Thyroid gland (tissue), 4 donors: ENCODE measurements at regions not wholly inside any gene's neighbourhood (a gene's known extent, or its start where the extent isn't known, plus 50 kb on each side); places are given as distances from the start of the nearest gene placed in this dataset.

Experiments
- DNase-seq, 2 donors: peaks; one replicate each; pipeline ENCODE4 v3.0.0-alpha.2; 2019
- H3K27ac ChIP-seq, 3 donors: fragments of 200-600 bp; sonication (generic); 1 replicate in 2 of 3; 2 replicates in 1 of 3; pipeline ENCODE4 v1.5.1; 2016 to 2019; ENCODE audit warnings: mild to moderate bottlenecking in 1 of 3, moderate library complexity in 1 of 3
- H3K27me3 ChIP-seq: fragments of 200-600 bp; sonication (generic); one replicate; pipeline ENCODE4 v1.5.1; 2019
- H3K36me3 ChIP-seq, 2 donors: fragments of 200-600 bp; sonication (generic); one replicate each; pipeline ENCODE4 v1.5.1; 2016 to 2019
- H3K4me1 ChIP-seq, 2 donors: fragments of 200-600 bp; sonication (generic); one replicate each; pipeline ENCODE4 v1.5.1; 2017 to 2019
- H3K4me3 ChIP-seq, 3 donors: fragments of 200-600 bp; sonication (generic); replicated peaks in 1 of 3; 1 replicate in 2 of 3; 2 replicates in 1 of 3; pipeline ENCODE4 v1.5.1; 2016; ENCODE audit warnings: mild to moderate bottlenecking in 1 of 3
- H3K9me3 ChIP-seq: fragments of 200-600 bp; sonication (generic); one replicate; pipeline ENCODE4 v1.5.1; 2017
- CTCF ChIP-seq, 6 experiments: fragments of 200-600 bp in 3 of 6; fragments of 450-650 bp in 3 of 6; sonication (generic) in 3 of 6; IDR thresholded peaks; one replicate each; pipeline ENCODE4 v1.5.1; 2016 to 2019; ENCODE audit warnings: antibody characterized with exemption in 6 of 6, mild to moderate bottlenecking in 2 of 6, inconsistent platforms in 1 of 6, moderate library complexity in 1 of 6
- POLR2A ChIP-seq, 2 donors: fragments of 450-650 bp; IDR thresholded peaks; one replicate each; pipeline ENCODE4 v1.6.1; 2017; ENCODE audit warnings: antibody characterized with exemption in 2 of 2, mild to moderate bottlenecking in 2 of 2, moderate library complexity in 1 of 2
- WGBS, 2 donors: methylation state at CpG; one replicate each; pipeline ENCODE4 v1.1.5; 2017; 5-methylcytosine and 5-hydroxymethylcytosine counted together
- intact Hi-C: fragments of 100-400 bp; cut with DNase I; formaldehyde crosslinking; loops from one replicate; pipeline ENCODE4 v1.15.1; 2023

GRCh38 chr4:114383721-114384120 is 214.9 kb upstream of the UGT8 start:
- Histone ChIP-seq H3K27ac (no peak overlapping the region), H3K36me3 (no peaks in the 10 kb centered on the region), H3K27me3 (no peaks in the 10 kb centered on the region), H3K4me1 (no peaks in the 10 kb centered on the region), H3K9me3 (no peaks in the 10 kb centered on the region), H3K4me3 (no peak overlapping the region)
- DNase-seq: no peak
- TF ChIP-seq POLR2A (IDR thresholded peaks at IDR 0.05): no peak
- intact Hi-C loops: loop anchor here (10.0 kb wide), 1 partner anchor 311 kb away; no protein-coding TSS in a partner anchor
- WGBS, 2 donors: 72 to 73% methylated on average over 1 of the region's 1 CpG

- WGBS, 2 donors: 6% methylated on average over 4 of the region's 4 CpGs
- intact Hi-C loops: loop anchor here (5.0 to 10.0 kb wide), 2 partner anchors 278 to 310 kb away; no protein-coding TSS in a partner anchor
- Histone ChIP-seq H3K36me3 (no peaks in the 10 kb centered on the region), H3K9me3 (no peaks in the 10 kb centered on the region), H3K4me3 (no peak overlapping the region), H3K27ac (no peak overlapping the region), H3K27me3 (no peaks in the 10 kb centered on the region), H3K4me1 (no peaks in the 10 kb centered on the region)
- DNase-seq: no peak
- TF ChIP-seq POLR2A (IDR thresholded peaks at IDR 0.05) (no peak), CTCF (IDR thresholded peaks at IDR 0.05) (peak in 3 of 6 experiments; percentile 21 to 31 (median 30))
These were observed 214.0 kb upstream of the UGT8 start for GRCh38 chr4:114384629-114385028.

GRCh38 chr4:114385195-114385985 is 213.2 kb upstream of the UGT8 start:
- no peak for TF ChIP-seq POLR2A (IDR thresholded peaks at IDR 0.05)
- TF ChIP-seq CTCF (IDR thresholded peaks at IDR 0.05): no peak
- intact Hi-C loops: loop anchor here (5.0 to 10.0 kb wide), 2 partner anchors 277 to 309 kb away; no protein-coding TSS in a partner anchor

GRCh38 chr4:114386637-114387233 is 211.9 kb upstream of the UGT8 start:
- WGBS, 2 donors: 31 to 39% methylated on average over 5 of the region's 5 CpGs
- intact Hi-C loops: loop anchor here (5.0 to 10.0 kb wide), 2 partner anchors 276 to 308 kb away; no protein-coding TSS in a partner anchor
- TF ChIP-seq POLR2A (IDR thresholded peaks at IDR 0.05) (no peak), CTCF (IDR thresholded peaks at IDR 0.05) (peak in 5 of 6 experiments; percentile 30 to 92 (median 64))

More at GRCh38 chr4:114385195-114385985, 213.2 kb upstream of the UGT8 start:
- no peak for DNase-seq
- Histone ChIP-seq H3K9me3 (no peaks in the 10 kb centered on the region), H3K27me3 (no peaks in the 10 kb centered on the region), H3K4me3 (no peak overlapping the region), H3K4me1 (no peaks in the 10 kb centered on the region), H3K36me3 (no peaks in the 10 kb centered on the region), H3K27ac (no peak overlapping the region)
- WGBS, 2 donors: 83 to 86% methylated on average over 9 of the region's 9 CpGs

GRCh38 chr4:114389070-114389685 is 209.4 kb upstream of the UGT8 start:
- TF ChIP-seq CTCF (IDR thresholded peaks at IDR 0.05) (no peak), POLR2A (IDR thresholded peaks at IDR 0.05) (no peak)
- intact Hi-C loops: loop anchor here (5.0 to 10.0 kb wide), 2 partner anchors 273 to 306 kb away; no protein-coding TSS in a partner anchor
- WGBS, 2 donors: 76 to 78% methylated on average over 9 of the region's 9 CpGs
- Histone ChIP-seq H3K4me3 (no peak overlapping the region), H3K36me3 (no peaks in the 10 kb centered on the region), H3K9me3 (no peaks in the 10 kb centered on the region), H3K4me1 (no peaks in the 10 kb centered on the region), H3K27me3 (no peaks in the 10 kb centered on the region), H3K27ac (no peak overlapping the region)
- no peak for DNase-seq

More at GRCh38 chr4:114386637-114387233, 211.9 kb upstream of the UGT8 start:
- H3K27ac ChIP-seq: no peak overlapping the region
- no peaks in the 10 kb centered on the region for H3K27me3 ChIP-seq
- H3K9me3 ChIP-seq: no peaks in the 10 kb centered on the region
- H3K36me3 ChIP-seq: no peaks in the 10 kb centered on the region
- no peak overlapping the region for H3K4me3 ChIP-seq
- DNase-seq: no peak
- H3K4me1 ChIP-seq: no peaks in the 10 kb centered on the region
